GM10266 (cell line): ENCODE measurements at regions not wholly inside any gene's neighbourhood (a gene's known extent, or its start where the extent isn't known, plus 50 kb on each side); places are given as distances from the start of the nearest gene placed in this dataset.

ENCODE experiments used
- DNase-seq: peaks from one replicate; pipeline ENCODE4 v3.0.0; 2012; ENCODE audit errors: extremely low spot score
- TF ChIP-seq, protein P1 (sequence below): IDR thresholded peaks from 2 replicates; pipeline ENCODE4 v1.5.1; 2012; ENCODE audit warnings: mild to moderate bottlenecking, low read depth; ENCODE audit not compliant: control insufficient read depth, insufficient read depth; ENCODE audit errors: missing control alignments

- TF ChIP-seq, protein P1, sequence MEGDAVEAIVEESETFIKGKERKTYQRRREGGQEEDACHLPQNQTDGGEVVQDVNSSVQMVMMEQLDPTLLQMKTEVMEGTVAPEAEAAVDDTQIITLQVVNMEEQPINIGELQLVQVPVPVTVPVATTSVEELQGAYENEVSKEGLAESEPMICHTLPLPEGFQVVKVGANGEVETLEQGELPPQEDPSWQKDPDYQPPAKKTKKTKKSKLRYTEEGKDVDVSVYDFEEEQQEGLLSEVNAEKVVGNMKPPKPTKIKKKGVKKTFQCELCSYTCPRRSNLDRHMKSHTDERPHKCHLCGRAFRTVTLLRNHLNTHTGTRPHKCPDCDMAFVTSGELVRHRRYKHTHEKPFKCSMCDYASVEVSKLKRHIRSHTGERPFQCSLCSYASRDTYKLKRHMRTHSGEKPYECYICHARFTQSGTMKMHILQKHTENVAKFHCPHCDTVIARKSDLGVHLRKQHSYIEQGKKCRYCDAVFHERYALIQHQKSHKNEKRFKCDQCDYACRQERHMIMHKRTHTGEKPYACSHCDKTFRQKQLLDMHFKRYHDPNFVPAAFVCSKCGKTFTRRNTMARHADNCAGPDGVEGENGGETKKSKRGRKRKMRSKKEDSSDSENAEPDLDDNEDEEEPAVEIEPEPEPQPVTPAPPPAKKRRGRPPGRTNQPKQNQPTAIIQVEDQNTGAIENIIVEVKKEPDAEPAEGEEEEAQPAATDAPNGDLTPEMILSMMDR: no peak
- no peak for DNase-seq
Observed at GRCh38 chr2:102085238-102085637, 57.3 kb upstream of the IL1R1 start.

GRCh38 chr2:102086150-102086872, 56.2 kb upstream of the IL1R1 start:
- TF ChIP-seq, protein P1: no peak
- DNase-seq: no peak

DNA sequence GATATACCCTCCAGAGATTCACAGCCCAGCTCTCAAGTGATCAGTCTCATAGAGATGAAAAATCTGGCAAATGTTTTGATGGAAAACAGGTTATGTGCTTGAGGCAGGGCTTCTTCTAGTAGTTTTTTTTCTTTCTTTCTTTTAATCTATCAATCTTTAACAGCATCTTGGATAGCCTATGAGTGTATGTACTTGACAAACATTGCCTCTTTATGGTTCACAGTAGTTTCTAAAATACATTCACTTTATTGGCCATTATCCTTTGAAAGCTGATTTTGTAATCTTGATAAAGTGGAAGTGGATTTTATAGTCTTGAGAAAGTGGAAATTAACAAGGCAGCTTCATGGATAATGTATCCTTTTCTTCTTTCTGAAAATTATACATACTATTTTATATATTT, 51.4 kb upstream of the IL1R1 start:
- no peak for DNase-seq
- TF ChIP-seq, protein P1: no peak

DNA sequence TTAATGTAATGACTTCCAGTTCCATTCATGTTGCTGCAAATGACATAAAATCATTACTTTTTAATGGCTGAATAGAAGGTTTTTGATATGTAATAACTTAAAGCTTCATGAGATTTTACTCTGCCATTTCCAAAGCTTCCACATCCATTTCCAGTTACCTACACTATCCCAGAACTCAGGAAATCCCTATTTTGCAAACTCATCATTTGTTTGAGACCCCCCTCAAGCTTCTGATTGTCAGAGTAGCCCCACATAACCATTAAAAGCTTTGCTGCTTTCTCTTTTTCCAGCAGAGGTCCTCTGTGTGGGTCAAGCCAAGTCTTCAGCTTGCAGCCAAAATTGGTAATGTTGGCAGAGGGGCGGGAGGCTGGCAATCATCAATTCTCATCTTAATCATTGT, 50.6 kb upstream of the IL1R1 start:
- TF ChIP-seq, protein P1: no peak
- DNase-seq: no peak

DNA sequence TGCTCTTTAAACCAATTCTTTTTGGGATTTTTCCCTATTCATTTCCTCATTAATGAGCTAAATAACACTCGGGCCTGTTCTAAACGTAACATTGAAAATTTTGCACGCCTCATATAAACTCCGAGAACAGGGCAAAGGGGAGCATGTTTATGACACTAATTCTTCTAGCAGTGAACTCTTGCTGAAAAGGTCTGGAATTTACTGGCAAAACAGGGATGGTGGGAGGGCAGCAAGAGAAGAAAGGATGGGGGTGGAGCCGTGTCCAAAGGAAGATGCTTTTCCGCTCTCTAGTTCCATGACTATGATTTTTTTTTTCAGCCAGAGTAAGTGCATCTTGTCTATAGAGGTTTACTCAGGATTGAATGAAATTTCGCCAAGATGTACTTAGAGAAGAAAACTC, 50.0 kb upstream of the IL1R1 start:
- TF ChIP-seq, protein P1: no peak
- no peak for DNase-seq
